Thyroid gland (tissue), 4 donors: ENCODE measurements at regions not wholly inside any gene's neighbourhood (a gene's known extent, or its start where the extent isn't known, plus 50 kb on each side); places are given as distances from the start of the nearest gene placed in this dataset.

Experiments used
- CTCF ChIP-seq, 6 experiments: fragments of 200-600 bp in 3 of 6; fragments of 450-650 bp in 3 of 6; sonication (generic) in 3 of 6; IDR thresholded peaks; one replicate each; pipeline ENCODE4 v1.5.1; 2016 to 2019; ENCODE audit warnings: antibody characterized with exemption in 6 of 6, mild to moderate bottlenecking in 2 of 6, inconsistent platforms in 1 of 6, moderate library complexity in 1 of 6
- POLR2A ChIP-seq, 2 donors: fragments of 450-650 bp; IDR thresholded peaks; one replicate each; pipeline ENCODE4 v1.6.1; 2017; ENCODE audit warnings: antibody characterized with exemption in 2 of 2, mild to moderate bottlenecking in 2 of 2, moderate library complexity in 1 of 2

- no peak for TF ChIP-seq POLR2A (IDR thresholded peaks at IDR 0.05)
- TF ChIP-seq CTCF (IDR thresholded peaks at IDR 0.05) = peak; percentile 75 to 94 (median 84)
Measured at GRCh38 chr5:90264689-90265544, 144.6 kb downstream of the CETN3 start.
